Fibroblast of skin of right quadriceps (primary cell): ENCODE measurements at regions not wholly inside any gene's neighbourhood (a gene's known extent, or its start where the extent isn't known, plus 50 kb on each side); places are given as distances from the start of the nearest gene placed in this dataset.

ENCODE experiments used
- DNase-seq: peaks from one replicate; pipeline ENCODE4 v3.0.0-alpha.2; 2013

DNA sequence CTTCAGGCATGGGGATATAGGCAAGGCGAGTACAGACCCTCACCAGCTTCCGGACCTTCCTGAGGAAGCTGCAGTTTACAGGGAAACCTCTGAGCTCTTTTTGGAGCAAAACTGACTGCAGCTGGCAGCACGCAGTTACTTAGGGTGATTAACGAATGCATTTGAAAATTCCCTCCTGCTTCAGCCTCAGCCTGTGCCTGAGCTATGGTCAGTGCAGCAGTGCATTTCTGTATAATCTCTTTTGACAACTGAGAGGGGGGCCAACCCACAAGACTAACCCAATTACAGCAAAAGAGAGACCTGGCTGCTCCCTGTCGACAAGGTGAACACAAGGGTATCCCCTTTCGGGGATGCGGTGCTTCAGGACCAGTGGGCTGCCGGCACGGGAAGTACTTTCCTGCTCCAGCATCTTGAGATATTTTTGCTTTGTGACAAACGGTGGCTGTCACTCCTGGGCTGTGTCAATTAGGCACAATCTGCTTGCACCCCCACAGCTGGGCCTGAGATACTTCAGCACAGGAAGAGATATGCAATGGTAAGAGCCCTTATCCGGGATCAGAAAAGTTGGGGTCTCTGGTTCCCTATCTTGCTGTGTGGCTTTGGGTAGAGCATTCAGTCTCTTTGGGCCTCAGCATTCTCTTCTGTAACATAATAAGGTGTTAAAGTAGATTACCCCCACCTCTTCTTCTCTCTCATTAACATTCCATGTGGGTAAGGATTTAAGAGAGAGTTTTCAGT lies 141.0 kb downstream of the TMEM17 start:
- no peak for DNase-seq

DNA sequence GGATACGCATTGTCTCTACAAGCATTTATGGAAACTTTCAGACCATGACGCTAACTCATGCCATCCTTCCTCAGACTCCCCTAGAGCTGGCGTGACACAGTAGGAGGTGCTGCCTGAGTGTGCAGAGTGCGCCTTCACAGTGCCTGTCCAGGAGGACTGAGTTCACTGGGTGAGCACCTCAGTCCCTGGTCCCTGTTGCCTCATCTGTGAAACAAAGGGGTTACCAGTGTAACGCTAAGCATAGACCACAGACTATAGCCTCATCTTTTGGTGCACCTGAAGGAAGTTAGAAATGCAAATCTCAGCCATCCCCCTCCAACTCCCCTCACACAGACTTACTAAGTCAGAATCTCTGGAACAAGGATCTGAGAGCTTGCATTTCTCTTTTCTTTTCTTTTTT lies 142.8 kb downstream of the TMEM17 start:
- no peak for DNase-seq

DNA sequence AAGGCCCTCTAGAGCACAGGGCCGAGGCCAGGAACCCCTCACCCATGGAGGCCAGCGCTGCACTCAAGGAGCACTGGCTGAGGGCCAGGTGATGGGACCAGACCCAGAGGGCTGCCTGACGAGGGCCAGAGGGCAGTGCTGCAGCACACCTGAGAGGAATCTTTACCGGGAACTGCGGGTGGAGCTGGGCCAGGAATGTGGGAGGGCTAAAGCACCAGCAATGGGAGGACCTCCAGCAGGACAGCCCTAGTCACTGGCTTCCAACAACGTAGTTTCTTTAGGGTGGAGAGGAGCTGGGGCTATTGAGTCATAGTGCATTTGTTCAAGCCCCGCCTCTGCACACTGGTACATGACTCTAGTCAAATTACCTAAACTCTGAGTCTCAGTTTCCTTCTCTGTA lies 143.4 kb downstream of the TMEM17 start:
- DNase-seq = no peak

DNA sequence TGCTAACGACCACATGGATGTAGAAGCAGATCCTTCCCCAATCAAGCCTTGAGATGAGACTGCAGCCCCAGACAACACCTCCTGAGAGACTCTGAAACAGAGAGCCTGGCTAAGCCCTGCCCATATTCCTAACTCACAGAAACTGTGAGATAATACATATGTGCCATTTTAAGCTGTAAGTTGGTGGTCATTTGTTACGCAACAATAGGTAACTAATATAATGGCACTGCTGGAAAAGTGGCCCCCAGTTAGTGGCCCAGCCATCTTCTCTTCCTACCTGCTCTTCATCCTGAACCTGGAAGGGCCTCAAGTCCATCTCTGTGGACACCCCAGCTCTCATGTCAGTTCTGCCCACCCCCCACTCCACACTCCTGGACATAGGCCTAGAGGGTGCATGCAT lies 144.0 kb downstream of the TMEM17 start:
- DNase-seq = no peak

DNA sequence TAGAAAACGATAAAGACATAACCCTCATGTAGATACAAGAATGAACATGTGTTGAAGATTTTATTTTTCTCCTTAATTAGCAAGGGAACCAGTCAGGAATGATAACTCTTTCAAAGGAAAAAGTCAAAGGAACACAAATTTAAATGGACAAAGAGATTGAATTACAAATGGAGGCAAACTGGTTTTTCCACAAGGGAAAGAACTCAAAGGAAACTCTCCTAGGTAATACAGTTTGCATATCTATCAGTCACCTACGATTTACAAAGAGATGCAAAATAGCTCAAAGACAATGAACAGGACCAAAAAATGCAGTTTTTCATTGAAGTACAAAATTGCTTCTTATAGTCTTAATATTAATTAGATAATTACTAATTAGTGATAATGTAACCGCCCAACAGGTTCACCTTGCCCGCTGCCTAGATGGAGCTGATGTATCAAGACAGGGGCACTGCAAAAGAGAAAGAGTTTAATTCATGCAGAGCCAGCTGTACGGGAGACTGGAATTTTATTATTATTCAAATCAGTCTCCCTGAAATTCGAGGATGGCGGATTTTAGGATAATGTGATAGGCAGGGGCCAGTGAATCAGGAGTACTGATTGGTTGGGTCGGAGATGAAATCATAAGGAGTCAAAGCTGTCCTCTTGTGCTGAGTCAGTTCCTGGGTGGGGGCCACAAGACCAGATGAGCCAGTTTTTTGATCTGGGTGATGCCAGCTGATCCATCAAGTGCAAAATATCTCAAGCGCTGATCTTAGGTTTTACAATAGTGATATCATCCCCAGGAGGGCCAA lies 151.0 kb downstream of the TMEM17 start:
- DNase-seq = no peak

DNA sequence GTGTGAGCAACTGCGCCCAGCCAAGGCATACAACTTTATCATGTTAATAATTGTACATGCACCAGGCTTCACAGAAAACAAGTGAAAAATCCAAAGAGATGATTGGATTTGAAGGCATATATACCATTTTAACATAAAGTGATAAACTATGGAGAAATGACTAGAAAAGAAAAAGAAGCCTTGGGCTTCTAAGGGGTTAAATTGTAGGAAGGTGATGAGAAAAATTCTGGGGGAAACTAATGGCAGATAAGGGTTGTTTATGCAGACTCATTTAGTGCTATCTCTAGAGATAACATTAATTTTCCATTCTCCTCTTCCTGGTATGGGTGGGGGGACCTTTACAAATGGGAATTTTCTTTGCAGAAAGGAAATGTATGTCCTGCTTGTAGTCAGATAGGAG lies 154.0 kb downstream of the TMEM17 start:
- no peak for DNase-seq

DNA sequence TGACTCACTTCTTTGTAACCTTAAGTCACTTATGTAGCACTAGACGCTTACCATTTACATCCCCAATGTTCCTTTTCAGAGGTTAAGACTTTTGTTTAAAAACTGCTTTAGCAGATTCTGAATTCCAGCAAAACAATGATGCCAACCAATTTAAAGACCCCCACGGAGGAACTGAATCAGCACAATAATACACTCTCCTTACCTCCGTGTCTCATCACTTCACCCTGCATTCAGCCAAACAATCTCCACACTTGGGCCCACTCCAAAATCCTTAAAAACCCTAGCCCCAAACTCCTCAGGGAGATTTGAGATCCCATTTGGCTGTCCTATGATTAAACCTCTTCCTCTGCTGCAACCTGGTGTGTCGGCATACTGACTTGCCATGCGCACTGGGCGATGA lies 153.9 kb downstream of the B3GNT2 start:
- no peak for DNase-seq

DNA sequence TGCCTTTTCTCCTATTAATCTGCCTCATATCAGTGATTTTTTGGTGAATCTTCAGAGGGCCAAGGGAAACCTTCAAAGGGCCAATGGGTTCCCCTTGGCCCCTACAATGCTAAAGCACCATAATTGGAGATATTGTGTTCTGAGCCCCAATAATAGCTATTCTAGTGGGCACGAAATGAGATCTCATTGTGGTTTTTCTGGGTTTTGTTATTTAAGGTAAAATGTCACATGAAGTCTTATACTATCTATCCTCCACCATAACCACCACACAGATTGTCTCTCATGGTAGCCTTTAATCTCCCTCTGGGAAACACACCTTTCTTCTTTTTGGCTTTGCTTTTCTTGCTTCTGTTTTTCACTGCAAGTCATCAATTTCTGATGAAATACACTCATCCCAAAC lies 152.8 kb downstream of the B3GNT2 start:
- no peak for DNase-seq

DNA sequence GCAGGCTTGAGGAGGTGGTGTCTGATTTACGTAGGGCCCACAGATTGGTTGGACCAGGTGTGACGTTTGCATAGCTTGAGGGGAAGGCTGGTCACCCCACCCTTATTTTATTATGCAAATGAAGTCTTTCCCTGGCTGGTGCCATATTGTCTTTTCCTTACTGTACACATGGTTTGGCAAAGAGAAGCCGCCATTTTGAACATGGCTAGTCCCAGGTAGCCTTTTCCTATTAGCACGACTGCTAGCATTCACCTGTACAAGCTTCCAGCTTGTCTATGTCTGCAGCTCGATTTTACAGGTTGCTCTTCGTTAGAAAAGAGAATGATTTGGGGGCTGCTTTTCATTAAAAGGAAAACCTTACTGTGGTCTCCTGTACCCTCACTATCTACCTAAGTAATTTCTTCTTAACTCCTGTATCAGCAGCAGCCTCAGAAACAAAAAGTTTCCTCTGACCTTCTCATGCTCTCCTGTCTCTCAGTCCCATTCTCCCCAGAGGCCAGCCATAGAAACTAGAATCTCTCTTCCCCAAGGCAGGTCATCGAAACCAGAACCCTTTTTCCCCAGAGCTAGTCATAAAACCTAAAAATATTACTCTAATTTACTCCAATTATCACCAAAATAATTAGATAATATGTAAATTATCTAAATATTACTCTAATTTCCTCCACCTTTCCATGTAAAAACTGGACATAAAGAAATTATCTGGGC lies 151.8 kb downstream of the B3GNT2 start:
- no peak for DNase-seq

DNA sequence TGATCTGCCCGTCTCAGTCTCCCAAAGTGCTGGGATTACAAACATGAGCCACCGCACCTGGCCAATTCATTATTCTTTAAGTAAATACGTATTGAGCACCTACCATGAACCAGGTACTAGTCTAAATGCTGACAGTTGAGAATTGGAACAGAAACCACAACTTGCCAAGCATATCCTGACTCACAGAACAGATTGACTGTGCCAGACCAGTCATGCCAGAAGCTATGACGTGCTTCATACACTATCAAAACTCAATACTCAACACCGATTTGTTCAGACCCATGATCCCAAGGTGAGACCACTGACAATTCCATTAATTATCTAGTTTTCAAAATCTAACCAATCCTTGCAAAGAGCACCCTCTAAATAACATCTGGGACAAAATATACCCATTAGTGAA lies 148.6 kb downstream of the B3GNT2 start:
- no peak for DNase-seq

DNA sequence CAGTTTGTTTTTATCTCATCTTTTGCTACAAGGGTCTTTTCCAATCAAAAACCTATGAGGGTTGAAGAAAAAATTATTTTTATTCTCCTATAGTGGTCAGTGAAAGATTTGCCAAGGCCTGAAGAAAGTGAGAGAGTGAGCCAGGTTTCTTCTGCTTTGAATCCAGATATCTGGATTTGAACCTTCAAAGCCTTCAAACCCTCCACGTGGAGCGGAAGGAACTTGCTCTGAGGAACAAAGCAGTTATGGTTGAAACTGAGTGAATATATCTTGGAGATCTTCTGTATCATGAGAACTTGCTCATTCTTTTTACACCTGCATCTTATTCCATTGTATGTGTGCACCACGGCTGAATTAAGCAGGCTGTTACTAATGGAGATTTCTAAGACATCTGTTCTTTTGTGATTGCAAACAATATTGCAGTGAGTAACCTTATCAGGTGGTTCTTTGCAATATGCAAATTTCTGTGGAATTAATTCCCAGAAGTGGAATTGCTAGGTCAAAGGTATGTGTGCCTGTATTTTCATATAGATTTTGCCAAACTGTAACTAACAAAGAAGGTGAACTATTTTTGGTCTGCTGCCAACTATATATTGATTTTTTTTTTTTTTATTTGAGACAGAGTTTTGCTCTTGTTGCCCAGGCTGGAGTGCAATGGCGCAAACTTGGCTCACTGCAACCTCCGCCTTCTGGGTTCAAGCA lies 147.9 kb downstream of the B3GNT2 start:
- DNase-seq = no peak

DNA sequence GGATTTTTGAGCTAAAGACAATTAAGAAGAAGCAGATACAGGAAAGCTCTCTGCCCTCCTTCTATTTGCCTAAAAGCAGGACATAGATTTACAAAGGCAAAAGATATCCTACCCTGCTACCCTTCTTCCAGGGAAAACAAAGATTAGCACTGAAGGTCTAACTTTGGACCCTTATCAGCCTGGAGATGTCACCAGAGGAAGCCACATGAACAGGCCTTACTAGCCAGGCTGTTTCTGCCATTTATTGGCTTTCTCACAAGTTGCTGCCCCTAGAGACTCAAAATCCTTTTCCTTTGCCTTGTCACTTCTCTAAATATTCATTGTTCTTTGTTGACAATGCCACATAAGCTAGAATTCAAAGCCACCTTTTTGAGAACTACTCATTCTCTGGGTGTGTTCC lies 147.3 kb downstream of the B3GNT2 start:
- no peak for DNase-seq

DNA sequence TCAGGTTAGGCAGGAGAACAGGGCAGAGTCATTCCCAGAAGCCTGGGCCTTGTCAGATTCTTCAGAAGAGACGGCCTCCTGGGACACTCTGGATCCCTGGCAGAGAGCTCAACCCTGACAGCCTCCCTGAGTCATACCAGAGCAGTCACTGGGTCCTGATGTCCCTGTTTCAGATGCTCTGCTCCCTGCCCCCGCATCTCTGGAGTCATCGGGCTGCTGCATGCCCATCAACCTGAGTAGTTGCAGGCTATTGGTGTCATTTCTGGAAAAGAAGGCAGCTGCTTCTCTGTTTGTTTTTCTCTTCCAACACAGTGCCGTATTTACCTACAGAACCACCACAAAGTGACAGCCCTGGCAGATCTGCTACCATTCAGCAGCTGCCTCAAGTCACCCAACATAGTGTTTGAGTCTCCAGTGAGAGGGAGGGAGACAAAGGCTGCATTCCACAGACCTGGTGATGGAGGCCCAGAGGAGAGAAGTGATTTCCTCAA lies 145.1 kb downstream of the B3GNT2 start:
- peak; percentile 19 for DNase-seq

DNA sequence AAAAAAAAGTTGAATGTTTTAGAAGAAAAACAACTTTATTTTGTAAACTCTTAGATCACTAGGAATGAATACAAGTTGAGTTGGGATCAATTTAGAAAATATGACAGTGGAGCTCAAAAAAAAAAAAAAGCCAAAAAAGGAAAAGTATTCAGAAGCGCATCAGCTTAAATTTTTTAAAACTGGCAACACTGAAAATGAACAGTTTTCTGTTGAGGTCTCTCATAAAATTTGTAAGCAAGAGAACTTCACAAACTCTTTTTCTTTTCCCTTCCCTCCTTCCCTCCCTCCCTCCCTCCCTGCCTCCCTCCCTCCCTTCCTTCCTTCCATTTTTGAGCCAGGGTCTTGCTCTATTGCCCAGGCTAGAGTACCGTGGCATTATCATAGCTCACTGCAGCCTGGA lies 143.9 kb downstream of the B3GNT2 start:
- no peak for DNase-seq

DNA sequence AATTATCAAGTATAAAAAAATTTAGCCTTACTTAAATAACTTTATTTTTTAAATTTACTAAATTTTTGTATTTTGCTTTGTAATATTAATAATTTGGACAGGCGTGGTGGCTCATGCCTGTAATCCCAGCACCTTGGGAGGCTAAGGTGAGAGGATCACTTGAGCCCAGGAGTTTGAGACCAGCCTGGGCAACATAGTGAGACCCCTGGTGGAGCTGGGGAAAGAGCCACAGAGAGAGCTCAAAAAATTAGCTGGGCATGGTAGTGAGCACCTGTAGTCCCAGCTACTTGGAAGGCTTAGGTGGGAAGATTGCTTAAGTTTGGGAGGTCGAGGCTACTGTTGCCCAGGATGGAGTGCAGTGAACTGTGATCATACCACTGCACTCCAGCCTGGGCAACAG lies 143.5 kb downstream of the B3GNT2 start:
- DNase-seq = no peak

DNA sequence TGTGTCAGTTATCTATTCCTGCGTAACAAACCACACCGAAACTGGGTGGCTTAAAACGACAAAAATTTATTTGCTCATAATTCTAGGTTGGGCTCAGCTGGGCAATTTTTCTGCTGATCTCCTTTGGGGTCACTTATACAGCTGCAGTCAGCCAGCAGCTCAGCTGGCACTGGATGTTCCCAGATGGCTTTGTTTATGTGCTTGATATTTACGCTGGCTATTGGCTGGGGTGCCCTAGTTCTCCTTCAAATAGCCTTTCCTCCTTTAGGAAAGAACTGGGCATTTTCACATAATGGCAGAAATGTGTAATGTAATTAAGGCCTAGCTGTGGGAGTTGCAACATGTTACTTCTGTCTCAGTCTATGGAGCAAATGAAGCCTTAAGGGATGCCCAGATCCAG lies 142.2 kb downstream of the B3GNT2 start:
- no peak for DNase-seq

DNA sequence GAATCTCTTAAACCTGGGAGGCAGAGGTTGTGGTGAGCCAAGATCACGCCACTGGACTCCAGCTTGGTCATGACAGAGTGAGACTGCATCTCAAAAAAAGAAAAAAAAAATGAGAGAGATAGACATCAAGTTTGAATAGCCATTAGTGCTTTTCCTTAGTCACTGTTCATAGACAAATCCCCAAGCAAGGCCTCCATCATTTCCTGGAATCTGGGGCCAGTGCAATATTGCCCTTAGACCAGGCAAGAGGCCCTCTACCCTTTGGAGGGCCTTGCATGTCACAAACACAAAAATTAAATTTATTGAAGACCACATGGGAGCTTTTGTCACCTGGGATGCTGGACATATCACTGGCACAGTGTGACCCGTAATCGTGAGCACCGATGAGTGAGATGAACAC lies 141.5 kb downstream of the B3GNT2 start:
- DNase-seq = no peak

DNA sequence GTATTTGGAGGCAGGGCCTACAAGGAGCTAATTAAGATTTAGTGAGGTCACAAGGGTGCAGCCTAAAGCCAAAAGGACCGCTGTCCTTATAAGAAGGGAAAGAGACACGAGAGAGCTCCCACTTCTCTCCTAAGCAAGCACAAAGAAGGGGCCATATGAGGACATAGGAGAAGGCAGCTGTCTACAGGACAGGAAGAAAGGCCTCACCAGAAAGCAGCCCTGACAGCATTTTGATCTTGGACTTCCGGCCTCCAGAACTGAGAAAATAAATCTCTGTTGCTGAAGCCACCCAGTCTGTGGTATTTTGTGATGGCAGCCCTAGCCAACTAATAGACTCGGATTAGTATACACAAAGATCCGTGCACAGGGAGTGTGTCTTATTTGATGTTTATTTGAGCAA lies 139.7 kb downstream of the B3GNT2 start:
- no peak for DNase-seq

DNA sequence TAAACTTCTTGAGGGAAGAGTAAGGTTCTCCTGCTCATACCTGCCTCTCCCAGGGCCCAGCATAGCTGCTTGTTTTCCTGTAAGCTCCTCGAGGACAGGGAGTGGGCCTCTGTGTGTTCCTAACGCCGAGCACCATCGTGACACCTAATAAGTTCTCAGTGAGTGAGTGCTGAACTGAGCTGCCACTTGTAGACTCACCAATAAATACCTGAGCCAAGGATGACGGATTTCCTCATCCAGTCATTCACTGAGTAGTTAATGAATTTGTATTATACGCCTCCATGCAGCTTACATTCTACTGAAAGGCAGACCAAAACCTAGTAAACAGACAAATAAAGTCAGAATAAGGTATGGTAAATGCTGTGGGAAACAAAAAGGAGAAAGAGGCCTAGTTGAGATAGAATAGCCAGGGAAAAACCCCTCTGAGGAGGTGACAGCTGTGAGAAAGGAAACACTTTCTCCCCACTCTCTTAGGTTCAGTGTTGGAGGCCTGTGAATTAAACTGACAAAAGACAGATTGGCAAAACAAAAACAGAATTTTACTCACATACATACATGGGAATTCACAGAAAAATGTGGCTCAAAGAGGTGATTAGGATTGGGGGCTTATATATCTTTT lies 138.6 kb downstream of the B3GNT2 start:
- DNase-seq = no peak

DNA sequence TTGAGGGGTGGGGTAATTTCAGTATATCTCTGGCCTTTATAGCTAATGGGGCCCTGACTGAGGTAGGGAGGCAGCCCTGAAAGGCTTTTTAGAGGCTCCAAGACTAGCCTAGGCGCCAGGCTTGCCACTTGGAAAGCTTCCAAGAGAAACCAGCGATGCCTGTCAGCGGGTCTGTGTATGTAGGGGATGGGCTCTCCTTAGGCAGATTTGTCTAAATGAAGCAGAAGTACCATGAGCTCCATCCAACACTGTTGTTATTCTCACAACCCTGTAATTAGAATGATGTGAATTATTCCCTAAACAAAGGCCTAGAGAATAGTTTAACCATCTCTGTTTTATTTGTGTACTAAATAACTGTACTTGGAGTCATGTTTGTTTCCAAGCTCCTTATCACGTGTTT lies 138.1 kb downstream of the B3GNT2 start:
- DNase-seq = no peak

DNA sequence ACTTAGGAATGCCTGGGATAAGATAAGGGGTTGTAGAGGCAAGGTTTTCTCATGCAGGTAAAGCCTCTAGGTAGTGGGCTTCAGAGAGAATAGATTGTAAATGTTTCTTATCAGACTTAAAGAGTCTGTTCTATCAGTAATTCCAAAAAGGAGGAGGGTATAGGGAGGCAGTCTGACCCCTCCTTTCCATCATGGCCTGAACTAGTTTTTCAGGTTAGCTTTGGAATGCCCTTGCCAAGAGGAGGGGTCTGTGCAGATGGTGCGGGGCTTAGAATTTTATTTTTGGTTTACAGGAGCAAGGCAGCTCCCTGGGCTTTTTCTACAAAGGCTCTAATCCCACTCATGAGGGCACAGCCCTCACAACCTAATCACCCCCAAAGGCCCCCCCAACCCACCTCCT lies 135.0 kb downstream of the B3GNT2 start:
- no peak for DNase-seq

DNA sequence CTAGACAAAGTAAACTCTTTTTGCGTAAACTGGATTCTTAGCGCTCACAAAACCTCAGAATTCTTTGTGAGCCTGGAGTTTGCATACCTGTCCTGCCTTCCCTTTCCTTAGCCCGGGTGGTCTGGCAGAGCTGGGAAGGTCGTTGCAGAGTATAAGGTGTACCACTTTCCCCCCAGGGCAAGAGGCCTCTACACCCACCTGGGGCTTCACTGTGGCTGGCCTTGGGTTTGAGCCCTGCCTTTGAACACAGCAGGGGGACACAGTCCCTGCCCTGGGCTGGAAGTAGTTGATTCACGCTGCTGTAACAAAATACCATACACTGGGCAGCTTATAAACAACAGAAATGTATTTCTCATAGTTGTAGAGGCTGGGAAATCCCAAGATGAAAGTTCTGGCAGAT lies 133.9 kb downstream of the B3GNT2 start:
- no peak for DNase-seq

DNA sequence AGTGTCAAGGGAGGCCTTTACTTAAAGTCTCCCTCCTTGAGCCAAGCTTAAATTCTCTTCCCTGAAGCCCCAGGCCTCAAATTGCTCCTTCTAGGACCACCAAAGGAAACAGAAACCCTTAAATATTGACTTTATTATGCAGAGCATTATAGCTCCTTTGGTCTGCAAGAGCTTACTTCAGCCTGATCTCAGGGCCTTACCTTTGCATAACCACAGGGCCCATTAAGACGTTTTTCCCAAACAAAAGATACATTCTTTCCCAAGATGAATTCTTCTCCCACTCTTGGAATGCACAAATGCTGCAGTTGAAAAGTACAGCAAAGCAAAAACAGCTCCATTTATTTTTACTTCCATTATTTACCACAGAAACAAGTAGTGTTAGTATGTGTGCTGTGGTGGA lies 130.8 kb downstream of the B3GNT2 start:
- no peak for DNase-seq
